HCT116 (cell line): ENCODE measurements at regions not wholly inside any gene's neighbourhood (a gene's known extent, or its start where the extent isn't known, plus 50 kb on each side); places are given as distances from the start of the nearest gene placed in this dataset.

Experiments
- ATAC-seq: fragments of 200-7000 bp; cut with Tn5 transposase; 2 replicates; pipeline ENCODE4 v1.9.1; 2020; ENCODE audit warnings: mild to moderate bottlenecking, moderate library complexity
- BruUV-seq: library from RNA; stranded (reverse); fragments of 400-500 nt; replicated peaks from 2 replicates; lab custom pipeline; 2021; lab: Mats Ljungman, UMichigan
- CTCF ChIA-PET: fragments of 300-600 bp; sonication (Branson Sonifier 250); formaldehyde crosslinking; loops from one replicate; lab custom pipeline; 2021; ENCODE audit warnings: antibody characterized with exemption; lab: Charles Lee
- POLR2A ChIA-PET: fragments of 300-600, 350-600 bp; sonication (Branson Sonifier 250); formaldehyde crosslinking; loops from one replicate; lab custom pipeline; 2021; ENCODE audit warnings: antibody characterized with exemption; lab: Charles Lee
- RAD21 ChIA-PET, 2 experiments: fragments of 300-600 bp; sonication (Branson Sonifier 250); formaldehyde crosslinking; loops; one replicate each; lab custom pipeline; 2023; ENCODE audit warnings: low total read pairs in 2 of 2; ENCODE audit not compliant: uncharacterized antibody in 2 of 2, unreplicated experiment in 2 of 2, low non-redundant PET in 1 of 2; lab: Charles Lee
- DNase-seq: peaks from one replicate; pipeline ENCODE4 v3.0.0-alpha.2; 2010; ENCODE audit warnings: low read depth, low spot score
- H2AFZ ChIP-seq: fragments of 200-600 bp; shearing (Covaris generic), sonication (generic); 2 replicates; pipeline ENCODE4 v1.6.1; 2017; ENCODE audit warnings: low read depth, mixed run types, mixed read lengths, antibody characterized with exemption, low read length; ENCODE audit not compliant: poor library complexity, severe bottlenecking
- H3K27ac ChIP-seq: 2 replicates; pipeline ENCODE4 v1.5.1; 2012; ENCODE audit warnings: low read depth, low read length
- H3K27me3 ChIP-seq: fragments of 200-600 bp; sonication (generic); 2 replicates; pipeline ENCODE4 v1.6.1; 2016; ENCODE audit warnings: mixed run types, low read length, mixed read lengths; ENCODE audit not compliant: insufficient read depth
- H3K36me3 ChIP-seq, 2 experiments: fragments of 200-500 bp in 1 of 2; fragments of 200-600 bp in 1 of 2; sonication (Bioruptor generic) in 1 of 2; sonication (generic) in 1 of 2; 2 replicates each; pipeline versions ENCODE4 v1.5.1 to v1.6.1; 2014 to 2016; ENCODE audit warnings: low read length in 2 of 2, inconsistent platforms in 1 of 2, mixed read lengths in 1 of 2, mixed run types in 1 of 2; ENCODE audit not compliant: insufficient read depth in 2 of 2, control insufficient read depth in 1 of 2
- H3K4me1 ChIP-seq, 2 experiments: fragments of 200-600 bp in 1 of 2; sonication (generic) in 1 of 2; 2 replicates each; pipeline versions ENCODE4 v1.5.1 to v1.6.1; 2012 to 2017; ENCODE audit warnings: low read length in 2 of 2, inconsistent platforms in 1 of 2, mild to moderate bottlenecking in 1 of 2, mixed read lengths in 1 of 2, mixed run types in 1 of 2, moderate library complexity in 1 of 2; ENCODE audit not compliant: insufficient read depth in 2 of 2, control insufficient read depth in 1 of 2
- H3K4me2 ChIP-seq: fragments of 200-600 bp; sonication (generic); 2 replicates; pipeline ENCODE4 v1.6.1; 2017; ENCODE audit warnings: mixed run types, low read length, mixed read lengths
- H3K4me3 ChIP-seq, 2 experiments: fragments of 200-600 bp in 1 of 2; sonication (generic) in 1 of 2; replicated peaks in 1 of 2; 2 replicates each; pipeline ENCODE4 v1.5.1; 2011 to 2016; ENCODE audit warnings: low read length in 2 of 2, control low read depth in 1 of 2, low read depth in 1 of 2, mild to moderate bottlenecking in 1 of 2, mixed read lengths in 1 of 2, mixed run types in 1 of 2
- H3K79me2 ChIP-seq: fragments of 200-600 bp; sonication (generic); 2 replicates; pipeline ENCODE4 v1.6.1; 2017; ENCODE audit warnings: mild to moderate bottlenecking, mixed run types, low read length, moderate library complexity, mixed read lengths; ENCODE audit not compliant: insufficient read depth
- H3K9ac ChIP-seq: fragments of 200-600 bp; sonication (generic); 2 replicates; pipeline ENCODE4 v1.6.1; 2016; ENCODE audit warnings: low read length, mixed read lengths
- H3K9me2 ChIP-seq: fragments of 200-600 bp; sonication (generic), shearing (Covaris generic); 2 replicates; pipeline ENCODE4 v1.6.1; 2017; ENCODE audit warnings: mixed run types, mild to moderate bottlenecking, moderate library complexity; ENCODE audit not compliant: insufficient read depth
- H3K9me3 ChIP-seq, 2 experiments: fragments of 200-500 bp in 1 of 2; fragments of 200-600 bp in 1 of 2; sonication (Bioruptor generic) in 1 of 2; sonication (generic) in 1 of 2; 2 replicates each; pipeline ENCODE4 v1.6.1; 2014 to 2017; ENCODE audit warnings: low read length in 2 of 2, mixed read lengths in 2 of 2, inconsistent platforms in 1 of 2, low read depth in 1 of 2, mild to moderate bottlenecking in 1 of 2, mixed run types in 1 of 2, moderate library complexity in 1 of 2; ENCODE audit not compliant: control insufficient read depth in 1 of 2, insufficient read depth in 1 of 2
- H4K20me1 ChIP-seq: fragments of 200-600 bp; sonication (generic), shearing (Covaris generic); 2 replicates; pipeline ENCODE4 v1.6.1; 2017; ENCODE audit warnings: mixed run types, mild to moderate bottlenecking, moderate library complexity; ENCODE audit not compliant: insufficient read depth
- ATF3 ChIP-seq: IDR thresholded peaks from 2 replicates; pipeline ENCODE4 v1.6.1; 2012
- CEBPB ChIP-seq: IDR thresholded peaks from 2 replicates; pipeline ENCODE4 v1.6.1; 2012; ENCODE audit warnings: low read depth
- EGR1 ChIP-seq: IDR thresholded peaks from 2 replicates; pipeline ENCODE4 v1.6.1; 2012; ENCODE audit warnings: low read depth
- ELF1 ChIP-seq: IDR thresholded peaks from 2 replicates; pipeline ENCODE4 v1.6.1; 2012; ENCODE audit warnings: low read depth, borderline replicate concordance
- FOSL1 ChIP-seq: IDR thresholded peaks from 2 replicates; pipeline ENCODE4 v1.6.1; 2012; ENCODE audit warnings: low read depth
- JUND ChIP-seq: IDR thresholded peaks from 2 replicates; pipeline ENCODE4 v1.6.1; 2012
- POLR2AphosphoS5 ChIP-seq: IDR thresholded peaks from 2 replicates; pipeline ENCODE4 v1.6.1; 2011; ENCODE audit warnings: mild to moderate bottlenecking, low read depth, low read length, moderate library complexity
- RAD21 ChIP-seq: IDR thresholded peaks from 2 replicates; pipeline ENCODE4 v1.6.1; 2012; ENCODE audit warnings: low read depth, mild to moderate bottlenecking
- SP1 ChIP-seq: IDR thresholded peaks from 2 replicates; pipeline ENCODE4 v1.6.1; 2012; ENCODE audit warnings: low read depth
- SRF ChIP-seq: IDR thresholded peaks from 2 replicates; pipeline ENCODE4 v1.6.1; 2012; ENCODE audit warnings: low read depth
- TCF7L2 ChIP-seq: IDR thresholded peaks from 2 replicates; pipeline ENCODE4 v1.7.0; 2011; ENCODE audit warnings: borderline replicate concordance, inconsistent platforms; ENCODE audit not compliant: insufficient read depth, insufficient read length; ENCODE audit errors: extremely low read depth
- YY1 ChIP-seq: IDR thresholded peaks from 2 replicates; pipeline ENCODE4 v1.6.1; 2011; ENCODE audit warnings: low read length, low read depth, moderate library complexity, mild to moderate bottlenecking; ENCODE audit not compliant: insufficient replicate concordance; ENCODE audit errors: extremely low read depth
- ZFX ChIP-seq: fragments of 450-650 bp; IDR thresholded peaks from 2 replicates; pipeline ENCODE4 v1.6.1; 2017
- ZNF274 ChIP-seq: fragments of 200-500 bp; sonication (Bioruptor generic); IDR thresholded peaks from 2 replicates; pipeline ENCODE4 v1.6.1; 2014; ENCODE audit warnings: mild to moderate bottlenecking, low read depth, low read length, inconsistent platforms
- intact Hi-C: fragments of 100-400 bp; cut with micrococcal nuclease; formaldehyde crosslinking; loops from 2 replicates; pipeline ENCODE4 v1.10.0; 2022
- TF ChIP-seq, protein P1 (sequence below): IDR thresholded peaks from 2 replicates; pipeline ENCODE4 v1.6.1; 2011; ENCODE audit warnings: mild to moderate bottlenecking, low read length, moderate library complexity; ENCODE audit not compliant: insufficient replicate concordance; ENCODE audit errors: extremely low read depth

DNA sequence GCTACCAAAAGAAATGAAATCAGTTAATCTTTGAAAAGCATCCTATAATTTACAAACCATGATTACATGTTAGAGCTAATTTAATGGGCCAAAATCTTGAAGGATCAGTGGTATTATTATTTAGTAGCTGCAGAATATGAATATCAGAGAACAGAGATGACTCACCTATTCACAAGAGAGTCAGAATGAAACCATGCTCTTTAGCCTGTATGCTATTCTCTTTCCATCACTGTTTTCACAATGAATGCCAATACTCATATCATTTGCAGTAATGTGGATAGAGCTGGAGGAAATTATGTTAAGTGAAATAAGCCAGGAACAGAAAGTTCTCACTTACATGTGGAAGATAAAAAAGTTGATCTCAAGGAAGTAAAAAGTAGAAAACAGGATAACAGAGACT, 414.1 kb downstream of the CENPC start:
- H2AFZ ChIP-seq: no peak overlapping the region
- ATAC-seq (no peak), DNase-seq (no peak)
- H3K27ac ChIP-seq: no peak overlapping the region
- no peaks in the 10 kb centered on the region for H3K79me2 ChIP-seq
- no peak overlapping the region for H3K4me3 ChIP-seq
- H3K9ac ChIP-seq: no peak overlapping the region
- H4K20me1 ChIP-seq: no peaks in the 10 kb centered on the region
- H3K9me2 ChIP-seq: no peaks in the 10 kb centered on the region
- BruUV-seq: no TSS peak
- ChIA-PET RAD21 (no interaction called here), CTCF (no interaction called here), POLR2A (no interaction called here)
- TF ChIP-seq CEBPB (no peak), ELF1 (no peak), ZNF274 (no peak), YY1 (no peak), POLR2AphosphoS5 (no peak), SRF (no peak), JUND (no peak), TCF7L2 (no peak)
- intact Hi-C loops: no loop called here
- no peaks in the 10 kb centered on the region for H3K36me3 ChIP-seq
- H3K4me1 ChIP-seq: no peaks in the 10 kb centered on the region
- H3K9me3 ChIP-seq: peaks cover 3% of the 10 kb centered on the region in 2 experiments; a peak in 2 of 4 replicates
- no peak overlapping the region for H3K4me2 ChIP-seq
- H3K27me3 ChIP-seq: no peaks in the 10 kb centered on the region

GRCh38 chr4:67130411-67130810, 414.9 kb downstream of the CENPC start:
- no peaks in the 10 kb centered on the region for H3K79me2 ChIP-seq
- peaks cover 3% of the 10 kb centered on the region in 2 experiments; a peak in 2 of 4 replicates for H3K9me3 ChIP-seq
- no peaks in the 10 kb centered on the region for H3K27me3 ChIP-seq
- H3K9ac ChIP-seq: no peak overlapping the region
- ChIA-PET POLR2A (no interaction called here), CTCF (no interaction called here), RAD21 (no interaction called here)
- intact Hi-C loops: no loop called here
- no peak overlapping the region for H3K4me2 ChIP-seq
- TF ChIP-seq YY1: no peak
- TF ChIP-seq SRF: no peak
- TF ChIP-seq SP1: no peak
- TF ChIP-seq EGR1: no peak
- TF ChIP-seq, protein P1, sequence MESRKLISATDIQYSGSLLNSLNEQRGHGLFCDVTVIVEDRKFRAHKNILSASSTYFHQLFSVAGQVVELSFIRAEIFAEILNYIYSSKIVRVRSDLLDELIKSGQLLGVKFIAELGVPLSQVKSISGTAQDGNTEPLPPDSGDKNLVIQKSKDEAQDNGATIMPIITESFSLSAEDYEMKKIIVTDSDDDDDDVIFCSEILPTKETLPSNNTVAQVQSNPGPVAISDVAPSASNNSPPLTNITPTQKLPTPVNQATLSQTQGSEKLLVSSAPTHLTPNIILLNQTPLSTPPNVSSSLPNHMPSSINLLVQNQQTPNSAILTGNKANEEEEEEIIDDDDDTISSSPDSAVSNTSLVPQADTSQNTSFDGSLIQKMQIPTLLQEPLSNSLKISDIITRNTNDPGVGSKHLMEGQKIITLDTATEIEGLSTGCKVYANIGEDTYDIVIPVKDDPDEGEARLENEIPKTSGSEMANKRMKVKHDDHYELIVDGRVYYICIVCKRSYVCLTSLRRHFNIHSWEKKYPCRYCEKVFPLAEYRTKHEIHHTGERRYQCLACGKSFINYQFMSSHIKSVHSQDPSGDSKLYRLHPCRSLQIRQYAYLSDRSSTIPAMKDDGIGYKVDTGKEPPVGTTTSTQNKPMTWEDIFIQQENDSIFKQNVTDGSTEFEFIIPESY: no peak
- no peak for TF ChIP-seq ELF1
- no peak for TF ChIP-seq ZNF274
- TF ChIP-seq RAD21: no peak
- TF ChIP-seq ATF3: no peak
- TF ChIP-seq CEBPB: no peak
- no peak for TF ChIP-seq TCF7L2
- TF ChIP-seq ZFX: no peak
- TF ChIP-seq JUND: no peak
- no peak for TF ChIP-seq FOSL1
- DNase-seq (no peak), ATAC-seq (no peak)
- no peaks in the 10 kb centered on the region for H3K4me1 ChIP-seq
- no peak overlapping the region for H3K27ac ChIP-seq
- H3K4me3 ChIP-seq: no peak overlapping the region
- no peaks in the 10 kb centered on the region for H3K36me3 ChIP-seq
- no TSS peak for BruUV-seq
- no peak overlapping the region for H2AFZ ChIP-seq
- no peaks in the 10 kb centered on the region for H4K20me1 ChIP-seq
- no peaks in the 10 kb centered on the region for H3K9me2 ChIP-seq
